CD4-positive, alpha-beta T cell treated with Interleukin-4 for 1 hour (primary cell): ENCODE measurements at regions not wholly inside any gene's neighbourhood (a gene's known extent, or its start where the extent isn't known, plus 50 kb on each side); places are given as distances from the start of the nearest gene placed in this dataset.

ENCODE experiments used
- DNase-seq, 2 donors: peaks; one replicate each; pipeline ENCODE4 v3.0.0-alpha.2; 2020 to 2022

DNA sequence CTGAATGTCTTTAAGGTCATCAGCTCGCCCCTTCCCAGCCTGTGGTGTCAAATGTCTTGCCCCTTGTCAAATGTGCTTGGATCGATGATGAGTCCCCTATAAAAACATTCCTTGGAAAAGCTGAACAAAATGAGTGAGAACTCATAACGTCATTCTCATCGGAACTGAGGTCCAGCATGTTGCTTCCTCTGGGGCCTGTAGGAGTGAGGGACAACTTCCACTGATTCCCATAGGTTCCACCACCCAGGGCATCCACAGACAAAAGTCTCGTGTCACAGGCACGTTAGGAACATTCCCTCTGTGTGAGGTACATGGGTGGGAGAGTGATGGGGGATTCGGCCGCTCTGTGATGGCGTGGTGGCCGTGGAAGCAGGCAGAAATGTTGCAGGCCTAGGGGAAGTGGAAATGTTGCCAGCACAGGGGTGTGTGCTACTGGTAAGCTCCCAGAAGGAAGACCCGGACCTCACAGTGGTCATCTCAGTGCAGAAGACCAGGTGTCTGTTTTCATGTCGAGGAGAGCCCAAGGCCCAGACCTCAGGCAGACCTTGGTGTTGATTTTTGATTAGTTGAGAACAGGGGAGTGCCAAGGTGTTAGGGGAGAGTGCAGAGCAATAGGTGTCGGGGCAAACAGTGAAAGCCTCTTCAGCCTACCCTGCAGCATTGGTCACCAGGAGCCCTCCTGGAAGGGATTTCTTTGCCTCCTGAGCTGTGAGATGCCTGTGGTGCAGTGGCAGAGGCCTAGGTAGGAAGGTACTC lies 96.8 kb downstream of the SNRPN start:
- peak in 1 of 2 donors; percentile 10 for DNase-seq

DNA sequence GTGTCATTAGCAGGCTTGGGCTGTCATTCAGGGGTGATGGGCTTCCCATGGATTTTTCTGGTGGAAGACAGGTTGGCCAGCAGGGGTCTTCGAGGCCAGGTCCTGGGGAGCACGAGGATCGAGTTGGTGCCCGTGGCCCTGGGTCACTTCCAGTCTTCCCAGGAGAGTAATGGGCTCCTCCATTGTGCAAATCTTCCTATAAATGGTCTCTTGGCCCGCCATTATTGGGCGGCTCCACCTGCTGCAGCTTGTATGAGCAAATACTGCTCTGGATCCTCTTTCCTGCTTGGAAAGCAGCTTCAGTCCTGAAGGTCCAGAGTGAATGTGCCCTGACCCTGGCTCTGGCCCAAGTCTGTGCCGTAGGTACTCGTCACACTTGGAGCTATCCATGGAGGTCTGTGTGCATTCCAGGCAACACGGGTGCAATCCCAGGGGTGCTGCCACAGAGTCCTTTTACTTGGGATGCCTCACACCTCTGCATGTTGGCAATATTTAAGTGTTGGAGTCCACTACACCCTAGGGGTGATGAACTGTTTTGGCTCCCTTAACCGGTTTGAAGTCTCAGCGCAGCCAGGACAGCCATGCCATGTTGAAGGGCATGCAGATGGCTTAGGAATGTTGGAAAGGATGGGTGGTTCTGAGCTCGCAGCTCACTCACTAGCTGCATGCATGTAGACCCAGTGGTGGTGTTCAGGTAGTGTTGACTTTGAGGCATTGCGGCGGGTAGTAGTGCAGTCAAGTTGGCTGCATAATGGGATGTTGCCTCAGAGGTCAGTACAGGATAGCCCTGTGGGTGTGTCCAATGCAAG lies 97.6 kb downstream of the SNRPN start:
- DNase-seq, result no peak

DNA sequence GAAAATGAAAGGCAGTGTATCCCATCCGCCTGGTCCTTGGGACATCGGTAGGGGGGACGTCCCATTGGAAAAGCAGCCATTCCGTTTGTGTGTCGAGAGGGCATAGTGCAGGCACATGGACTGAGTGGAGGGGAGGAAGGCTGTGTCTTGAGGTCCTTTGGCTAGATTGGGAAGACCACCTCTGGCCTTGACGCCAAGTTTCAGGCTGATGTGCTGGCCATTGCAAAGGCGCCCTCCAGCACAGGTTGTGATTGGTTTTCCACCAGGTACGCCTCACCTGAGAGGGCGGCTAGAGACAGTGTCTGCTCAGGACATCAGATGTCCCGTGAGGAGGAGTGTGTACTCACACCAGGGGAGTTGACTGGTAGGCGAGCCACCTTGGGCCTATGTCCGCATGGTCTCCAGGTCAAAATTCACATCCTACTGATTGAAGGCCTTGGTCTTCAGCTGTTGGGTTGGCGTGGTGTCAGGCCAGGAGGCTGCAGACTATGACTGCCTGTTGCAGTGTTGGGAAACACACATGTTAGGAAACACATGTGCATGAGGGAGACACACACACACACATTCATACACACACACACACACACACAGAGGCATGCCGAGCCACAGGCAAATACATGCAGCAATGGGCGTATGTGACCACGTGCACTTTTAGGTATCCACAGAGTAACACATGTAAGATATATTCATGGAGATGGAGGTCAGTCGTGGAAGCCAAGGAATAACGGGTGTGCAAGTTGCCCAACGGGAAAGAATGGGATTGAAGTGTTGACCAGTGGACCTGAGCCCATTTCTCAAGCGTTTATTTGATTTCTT lies 98.4 kb downstream of the SNRPN start:
- no peak for DNase-seq

DNA sequence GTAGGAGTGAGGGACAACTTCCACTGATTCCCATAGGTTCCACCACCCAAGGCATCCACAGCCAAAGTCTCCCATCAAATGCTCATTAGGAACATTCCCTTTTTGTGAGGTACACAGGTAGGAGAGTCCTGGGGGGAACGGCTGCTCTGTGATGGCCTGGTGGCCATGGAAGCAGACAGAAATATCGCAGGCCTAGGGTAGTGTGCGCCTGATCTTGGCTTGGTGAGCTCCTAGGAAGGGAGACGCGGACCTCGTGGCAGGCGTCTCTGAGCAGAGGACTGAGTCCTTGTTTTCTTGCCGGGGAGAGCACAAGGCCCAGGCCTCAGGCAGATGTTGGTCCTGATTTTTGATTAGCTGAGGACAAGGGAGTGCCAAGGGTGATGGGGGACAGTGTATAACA lies 99.5 kb downstream of the SNRPN start:
- DNase-seq, result no peak

DNA sequence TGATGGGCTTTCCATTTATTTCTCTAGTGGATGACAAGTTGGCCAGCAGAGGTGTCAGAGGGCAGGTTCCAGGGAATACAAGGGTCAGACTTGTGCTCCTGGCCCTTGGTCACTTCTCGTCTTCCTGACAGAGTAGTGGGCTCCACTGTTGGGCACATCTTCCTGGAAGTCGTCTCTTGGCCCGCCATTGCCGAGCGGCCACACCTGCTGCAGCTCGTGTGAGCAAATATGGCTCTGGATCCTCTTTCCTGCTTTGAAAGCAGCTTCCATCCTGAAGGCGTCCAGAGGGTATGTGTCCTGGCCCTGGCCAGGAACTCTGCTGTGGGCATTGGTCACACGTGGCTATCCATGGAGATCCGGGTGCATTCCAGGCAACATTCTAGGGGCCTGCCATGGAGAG lies 100.2 kb downstream of the SNRPN start:
- no peak for DNase-seq

DNA sequence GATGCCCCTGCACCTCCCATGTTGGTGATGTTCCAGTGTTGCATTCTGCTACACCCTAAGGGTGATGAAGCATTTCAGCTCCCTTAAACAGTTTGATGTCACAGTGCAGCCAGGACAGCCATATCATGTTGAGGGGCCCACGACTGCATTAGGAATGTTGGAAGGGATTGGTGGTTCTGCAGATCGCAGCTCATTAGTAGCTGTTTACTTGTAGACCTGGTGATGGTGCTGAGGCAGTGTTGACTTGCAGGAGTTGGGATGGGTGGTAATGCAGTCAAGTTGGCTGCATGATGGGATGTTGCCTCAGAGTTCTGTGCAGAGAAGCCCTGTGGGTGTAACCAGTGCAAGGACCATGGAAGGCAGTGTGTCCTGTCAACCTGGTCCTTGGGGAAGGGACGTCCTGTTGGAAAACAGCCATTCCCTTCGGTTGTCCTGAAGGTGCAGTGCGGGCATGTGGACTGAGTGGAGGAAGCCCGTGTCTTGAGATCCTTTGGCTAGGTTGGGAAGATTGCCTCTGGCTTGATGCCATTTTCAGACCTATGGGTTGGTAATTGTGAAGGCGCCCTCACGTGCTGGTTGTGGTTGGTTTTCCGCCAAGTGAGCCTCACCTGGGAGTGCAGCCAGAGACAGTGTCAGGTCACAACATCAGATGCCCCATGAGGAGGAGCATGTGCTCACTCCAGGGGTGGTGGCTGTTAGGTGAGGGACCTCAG lies 100.7 kb downstream of the SNRPN start:
- DNase-seq, result peak in 1 of 2 donors; percentile 9

DNA sequence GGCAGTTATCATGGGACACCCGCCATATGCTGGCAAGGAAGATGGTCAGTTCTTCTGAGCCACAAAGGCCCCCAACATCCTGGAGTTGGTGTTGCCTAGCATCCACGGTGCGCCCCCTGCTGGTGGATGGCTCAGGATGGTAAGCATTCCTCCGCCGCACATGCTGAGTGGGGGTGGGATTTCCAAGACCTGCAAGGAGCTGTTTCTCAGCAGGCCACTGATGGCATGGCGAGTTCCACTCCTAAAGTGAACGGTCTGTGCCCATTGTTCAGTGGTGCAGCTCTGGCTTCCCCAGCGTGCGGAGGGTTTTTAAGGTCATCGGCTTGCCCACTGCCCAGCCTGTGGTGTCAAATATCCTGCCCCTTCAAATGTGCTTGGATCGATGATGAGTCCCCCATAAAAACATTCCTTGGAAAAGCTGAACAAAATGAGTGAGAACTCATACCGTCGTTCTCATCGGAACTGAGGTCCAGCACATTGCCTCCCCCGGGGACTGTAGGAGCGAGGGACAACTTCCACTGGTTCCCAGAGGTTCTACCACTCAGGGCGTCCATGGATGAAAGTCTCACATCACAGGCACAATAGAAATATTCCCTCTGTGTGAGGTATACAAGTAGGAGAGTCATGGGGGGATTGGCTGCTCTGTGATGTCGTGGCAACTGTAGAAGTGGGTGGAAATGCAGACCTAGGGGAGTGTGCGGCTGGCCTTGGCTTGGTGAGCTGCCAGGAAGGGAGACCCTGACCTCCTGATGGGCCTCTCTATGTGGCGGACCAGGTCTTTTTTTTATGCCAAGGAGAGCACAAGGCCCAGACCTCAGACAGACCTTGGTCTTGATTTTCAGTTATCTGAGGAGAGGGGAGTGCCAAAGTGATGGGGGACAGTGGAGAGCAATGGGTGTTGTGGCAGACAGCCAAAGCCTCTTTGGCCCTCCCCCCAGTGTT lies 102.0 kb downstream of the SNRPN start:
- no peak for DNase-seq

DNA sequence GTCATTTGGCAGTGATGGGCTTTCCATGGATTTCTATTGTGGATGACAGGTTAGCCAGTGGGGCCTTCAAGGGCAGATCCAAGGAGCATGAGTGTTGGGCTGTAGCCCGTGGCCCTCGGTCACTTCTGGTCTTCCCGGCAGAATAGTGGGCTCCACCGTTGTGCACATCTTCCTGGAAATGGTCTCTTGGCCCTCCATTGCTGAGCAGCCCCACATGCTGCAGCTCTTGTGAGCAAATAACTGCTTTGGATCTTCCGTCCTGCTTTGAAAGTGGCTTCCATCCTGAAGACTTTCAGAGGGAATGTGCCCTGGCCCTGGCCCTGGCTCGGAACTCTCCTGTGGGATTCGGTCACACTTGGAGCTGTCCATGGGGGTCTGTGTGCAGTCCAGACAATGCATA lies 102.8 kb downstream of the SNRPN start:
- DNase-seq, result peak in 1 of 2 donors; percentile 8

DNA sequence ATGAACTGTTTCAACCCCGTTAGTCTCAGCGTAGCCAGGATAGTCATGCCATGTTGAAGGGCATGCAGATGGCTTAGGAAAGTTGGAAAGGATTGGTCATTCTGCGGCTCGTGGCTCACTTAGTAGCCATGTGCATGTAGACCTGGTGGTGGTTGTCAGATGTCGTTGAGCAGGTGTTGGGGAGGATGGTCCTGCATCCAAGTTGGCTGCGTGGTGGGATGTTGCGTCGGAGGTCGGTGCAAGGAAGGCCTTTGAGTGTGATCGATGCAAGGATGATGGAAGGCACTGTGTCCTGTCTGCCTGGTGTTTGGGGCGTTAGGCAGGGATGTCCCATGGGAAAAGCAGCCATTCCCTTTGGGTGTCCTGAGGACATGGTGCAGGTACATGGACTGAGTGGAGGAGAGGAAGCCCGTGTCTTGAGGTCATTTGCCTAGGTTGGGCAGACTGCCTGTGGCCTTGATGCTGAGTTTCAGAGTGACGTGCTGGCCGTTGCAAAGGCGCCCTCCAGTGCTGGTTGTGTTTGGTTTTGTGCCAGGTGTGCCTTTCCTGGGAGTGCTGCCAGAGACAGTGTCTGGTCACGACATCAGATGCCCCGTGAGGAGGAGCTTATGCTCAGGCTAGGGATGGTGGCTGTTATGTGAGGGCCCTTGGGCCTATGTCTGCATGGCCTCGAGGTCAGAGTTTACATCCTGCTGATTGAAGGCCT lies 103.4 kb downstream of the SNRPN start:
- peak in 1 of 2 donors; percentile 6 for DNase-seq

DNA sequence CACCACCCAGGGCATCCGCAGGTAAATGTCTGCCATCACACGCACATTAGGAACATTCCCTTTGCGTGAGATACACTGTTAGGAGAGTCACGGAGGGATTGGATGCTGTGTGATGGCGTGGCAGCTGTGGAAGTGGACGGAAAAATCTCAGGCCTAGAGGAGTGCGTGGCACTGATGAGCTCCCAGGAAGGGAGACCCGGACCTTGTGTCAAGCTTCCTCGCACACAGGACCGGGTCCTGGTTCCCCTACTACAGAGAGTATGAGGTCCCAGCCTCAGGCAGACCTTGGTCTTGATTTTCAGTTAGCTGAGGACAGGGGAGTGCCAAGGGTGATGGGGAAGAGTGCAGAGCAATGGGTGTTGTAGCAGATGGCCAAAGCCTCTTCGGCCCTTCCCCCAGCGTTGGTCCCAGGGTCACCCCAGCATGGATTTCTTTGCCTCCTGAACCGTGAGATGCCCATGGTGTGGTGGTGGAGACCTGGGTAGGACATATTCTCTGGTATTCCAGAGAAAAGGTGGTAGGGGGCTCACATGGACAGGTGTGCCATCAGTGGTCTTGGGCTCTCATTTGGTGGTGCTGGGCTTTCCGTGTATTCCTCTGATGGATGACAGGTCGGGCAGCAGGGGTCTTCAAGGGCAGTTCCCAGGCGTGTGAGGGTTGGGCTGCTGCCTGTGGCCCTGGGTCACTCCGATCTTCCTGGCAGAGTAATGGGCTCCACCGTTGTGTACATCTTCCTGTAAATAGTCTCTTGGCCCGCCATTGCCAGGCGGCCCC lies 105.1 kb downstream of the SNRPN start:
- peak in 1 of 2 donors; percentile 4 for DNase-seq

DNA sequence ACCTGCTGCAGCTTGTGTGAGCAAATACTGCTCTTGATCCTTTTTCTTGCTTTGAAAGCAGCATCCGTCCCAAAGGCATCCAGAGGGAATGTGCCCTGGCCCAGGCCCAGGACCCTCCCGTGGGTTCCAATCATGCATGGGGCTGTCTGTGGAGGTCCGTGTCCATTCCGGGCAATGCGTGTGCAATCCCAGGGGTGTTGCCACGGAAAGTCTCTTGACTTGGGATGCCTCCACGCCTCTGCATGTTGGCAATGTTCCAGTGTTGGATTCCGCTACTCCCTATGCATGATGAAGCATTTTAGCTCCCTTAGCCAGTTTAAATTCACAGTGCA lies 105.7 kb downstream of the SNRPN start:
- no peak for DNase-seq

DNA sequence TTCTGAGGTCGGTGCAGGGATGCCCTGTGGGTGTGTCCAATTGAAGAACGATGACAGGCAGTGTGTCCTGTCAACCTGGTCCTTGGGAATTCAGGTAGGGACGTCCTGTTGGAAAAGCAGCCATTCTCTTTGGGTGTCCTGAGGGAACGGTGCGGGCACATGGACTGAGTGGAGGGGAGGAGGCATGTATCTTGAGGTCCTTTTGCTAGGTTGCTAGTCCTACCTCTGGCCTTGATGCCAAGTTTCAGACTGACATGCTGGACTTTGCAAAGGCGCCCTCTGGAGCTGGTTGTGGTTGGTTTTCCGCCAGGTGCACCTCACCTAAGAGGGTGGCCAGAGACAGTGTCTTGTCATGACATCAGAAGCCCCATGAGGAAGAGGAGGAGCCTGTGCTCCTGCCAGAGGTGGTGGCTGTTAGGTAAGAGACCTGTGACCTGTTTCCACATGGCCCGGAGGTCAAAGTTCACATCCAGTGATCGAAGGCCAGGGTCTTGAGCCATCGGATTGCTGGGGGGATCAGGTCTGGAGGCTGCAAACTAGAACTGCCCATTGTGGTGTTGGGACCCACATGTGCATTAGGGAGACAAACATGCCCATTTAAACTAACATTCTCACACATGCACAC lies 106.3 kb downstream of the SNRPN start:
- peak in 1 of 2 donors; percentile 6 for DNase-seq

DNA sequence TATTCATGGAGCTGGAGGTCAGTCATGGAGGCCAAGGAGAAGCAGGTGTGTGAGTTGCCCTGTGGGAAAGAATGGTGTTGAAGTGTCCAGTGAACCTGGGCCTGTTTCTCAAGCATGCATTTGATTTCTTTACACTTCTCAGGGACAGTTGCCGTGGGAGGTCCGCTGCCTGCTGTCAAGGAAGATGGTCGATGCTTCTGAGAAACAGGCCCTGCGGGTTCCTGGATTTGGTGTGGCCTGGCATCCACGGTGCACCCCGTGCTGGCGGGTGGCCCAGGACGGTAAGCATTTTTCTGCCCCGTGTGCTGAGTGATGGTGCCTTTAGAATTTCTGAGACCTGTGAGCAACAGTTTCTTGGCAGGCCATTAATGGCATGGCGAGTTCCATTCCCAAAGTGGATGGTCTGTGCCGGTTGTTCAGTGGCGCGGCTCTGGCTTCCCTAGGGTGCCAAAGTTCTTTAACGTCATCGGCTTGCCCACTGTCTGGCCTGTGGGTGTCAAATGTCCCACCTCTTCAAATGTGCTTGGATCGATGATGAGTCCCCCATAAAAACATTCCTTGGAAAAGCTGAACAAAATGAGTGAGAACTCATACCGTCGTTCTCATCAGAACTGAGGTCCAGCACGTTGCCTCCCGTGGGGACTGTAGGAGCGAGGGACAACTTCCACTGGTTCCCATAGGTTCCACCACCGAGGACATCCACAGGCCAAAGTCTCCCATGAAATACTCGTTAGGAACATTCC lies 107.2 kb downstream of the SNRPN start:
- peak in 1 of 2 donors; percentile 4 for DNase-seq

DNA sequence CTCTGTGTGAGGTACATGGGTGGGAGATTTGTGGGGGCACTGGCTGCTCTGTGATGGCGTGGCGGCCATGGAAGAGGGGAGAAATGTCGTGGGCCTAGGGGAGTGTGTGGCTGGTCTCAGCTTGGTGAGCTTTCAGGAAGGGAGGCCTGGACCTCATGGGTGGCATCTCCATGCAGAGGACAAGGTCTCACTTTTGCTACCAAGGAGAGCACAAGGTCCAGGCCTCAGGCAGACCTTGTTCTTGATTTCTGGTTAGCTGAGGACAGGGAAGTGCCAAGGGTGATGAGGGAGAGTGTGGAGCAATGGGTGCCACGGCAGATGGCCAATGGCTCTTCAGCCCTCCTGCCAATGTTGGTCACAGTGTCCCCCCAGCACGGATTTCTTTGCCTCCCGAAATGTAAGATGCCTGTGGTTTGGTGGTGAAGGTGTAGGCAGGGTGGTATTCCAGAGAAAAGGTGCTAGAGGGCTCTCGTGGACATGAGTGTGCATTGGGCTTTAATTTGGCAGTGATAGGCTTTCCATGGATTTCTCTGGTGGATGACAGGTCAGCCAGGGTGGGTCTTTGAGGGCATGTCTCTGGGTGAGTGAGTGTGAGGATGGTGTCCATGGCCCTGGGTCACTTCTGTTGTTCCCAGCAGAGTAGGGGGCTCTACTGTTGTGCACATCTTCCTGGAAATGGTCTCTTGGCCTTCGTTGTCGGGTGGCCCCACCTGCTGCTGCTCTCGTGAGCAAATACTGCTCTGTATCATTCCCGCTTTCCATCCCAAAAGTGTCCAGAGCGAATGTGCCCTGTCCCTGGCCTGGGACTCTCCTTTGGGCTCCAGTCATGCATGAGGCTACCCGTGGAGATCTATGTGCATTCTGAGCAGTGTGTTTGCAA lies 108.0 kb downstream of the SNRPN start:
- no peak for DNase-seq

DNA sequence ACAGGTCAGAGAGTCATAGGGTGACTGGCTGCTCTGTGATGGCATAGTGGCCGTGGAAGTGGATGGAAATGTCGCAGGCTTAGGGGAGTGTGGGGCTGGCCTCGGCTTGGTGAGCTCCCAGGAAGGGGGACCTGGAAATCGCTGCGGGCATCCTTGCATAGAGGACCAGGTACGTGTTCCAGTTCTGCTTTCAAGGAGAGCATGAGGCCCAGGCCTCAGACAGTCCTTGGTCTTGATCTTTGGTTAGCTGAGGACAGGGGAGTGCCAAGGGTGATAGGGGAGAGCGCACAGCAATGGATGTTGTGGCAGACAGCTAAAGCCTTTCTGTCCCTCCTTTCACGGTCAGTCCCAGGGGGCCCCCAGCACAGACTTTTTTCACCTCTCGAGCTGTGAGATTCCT lies 110.5 kb downstream of the SNRPN start:
- DNase-seq, result no peak

DNA sequence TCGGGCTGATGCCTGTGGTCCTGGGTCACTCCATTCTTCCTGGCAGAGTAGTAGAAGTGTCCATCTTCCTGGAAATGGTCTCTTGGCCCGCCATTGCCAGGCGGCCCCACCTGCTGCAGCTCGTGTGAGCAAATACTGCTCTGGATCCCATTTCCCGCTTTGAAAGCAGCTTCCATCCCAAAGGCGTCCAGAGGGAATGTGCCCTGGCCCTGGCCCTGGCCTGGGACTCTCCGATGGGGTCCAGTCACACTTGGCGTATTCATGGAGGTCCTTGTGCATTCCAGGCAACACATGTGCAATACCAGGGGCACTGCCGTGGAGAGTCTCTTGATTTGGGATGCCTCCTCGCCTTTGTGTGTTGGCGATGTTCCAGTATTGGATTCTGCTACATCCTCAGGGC lies 111.1 kb downstream of the SNRPN start:
- DNase-seq, result no peak

DNA sequence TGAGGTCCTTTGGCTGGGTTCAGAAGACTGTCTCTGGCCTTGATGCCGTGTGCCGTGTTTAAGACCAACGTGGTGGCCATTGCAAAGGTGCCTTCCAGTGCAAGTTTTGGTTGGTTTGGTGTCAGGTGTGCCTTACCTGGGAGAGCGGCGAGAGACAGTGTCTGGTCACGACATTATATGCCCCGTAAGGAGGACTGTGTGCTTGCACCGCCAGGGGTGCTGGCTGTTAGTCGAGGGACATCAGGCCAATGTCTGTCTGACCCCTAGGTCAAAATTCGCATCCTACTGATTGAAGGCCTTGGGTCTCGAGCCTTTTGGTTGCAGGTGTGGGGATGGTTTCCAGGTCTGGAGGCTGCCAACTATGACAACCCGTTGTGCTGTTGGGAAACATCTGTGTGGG lies 111.9 kb downstream of the SNRPN start:
- DNase-seq, result no peak

DNA sequence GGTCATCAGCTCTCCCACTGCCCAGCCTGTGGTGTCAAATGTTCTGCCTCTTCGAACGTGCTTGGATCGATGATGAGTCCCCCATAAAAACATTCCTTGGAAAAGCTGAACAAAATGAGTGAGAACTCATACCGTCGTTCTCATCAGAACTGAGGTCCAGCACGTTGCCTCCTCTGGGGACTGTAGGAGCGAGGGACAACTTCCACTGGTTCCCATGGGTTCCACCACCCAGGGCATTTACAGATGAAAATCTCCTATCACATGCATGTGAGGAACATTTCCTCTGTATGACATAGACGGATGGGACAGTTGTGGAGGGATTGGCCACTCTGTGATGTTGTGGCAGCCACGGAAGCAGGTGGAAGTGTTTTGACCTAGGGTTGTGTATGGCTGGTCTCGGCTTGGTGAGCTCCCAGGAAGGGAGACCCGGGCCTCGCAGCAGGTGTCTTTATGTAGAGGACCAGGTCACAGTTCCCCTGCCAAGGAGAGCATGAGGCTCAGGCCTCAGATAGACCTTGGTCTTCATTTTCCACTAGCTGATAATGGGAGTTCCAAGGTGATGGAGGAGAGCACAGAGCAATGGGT lies 113.0 kb downstream of the SNRPN start:
- no peak for DNase-seq
